Head of caudate nucleus (tissue), 42 donors: ENCODE measurements at regions not wholly inside any gene's neighbourhood (a gene's known extent, or its start where the extent isn't known, plus 50 kb on each side); places are given as distances from the start of the nearest gene placed in this dataset.

ENCODE experiments used
- DNase-seq, 42 donors: peaks; one replicate each; pipeline versions ENCODE4 v3.0.0 to v3.0.0-alpha.2; 2020 to 2021; ENCODE audit warnings: mixed read lengths in 7 of 42
- intact Hi-C: fragments of 100-400 bp; cut with DNase I; formaldehyde crosslinking; loops from one replicate; pipeline ENCODE4 v1.15.0; 2022

DNA sequence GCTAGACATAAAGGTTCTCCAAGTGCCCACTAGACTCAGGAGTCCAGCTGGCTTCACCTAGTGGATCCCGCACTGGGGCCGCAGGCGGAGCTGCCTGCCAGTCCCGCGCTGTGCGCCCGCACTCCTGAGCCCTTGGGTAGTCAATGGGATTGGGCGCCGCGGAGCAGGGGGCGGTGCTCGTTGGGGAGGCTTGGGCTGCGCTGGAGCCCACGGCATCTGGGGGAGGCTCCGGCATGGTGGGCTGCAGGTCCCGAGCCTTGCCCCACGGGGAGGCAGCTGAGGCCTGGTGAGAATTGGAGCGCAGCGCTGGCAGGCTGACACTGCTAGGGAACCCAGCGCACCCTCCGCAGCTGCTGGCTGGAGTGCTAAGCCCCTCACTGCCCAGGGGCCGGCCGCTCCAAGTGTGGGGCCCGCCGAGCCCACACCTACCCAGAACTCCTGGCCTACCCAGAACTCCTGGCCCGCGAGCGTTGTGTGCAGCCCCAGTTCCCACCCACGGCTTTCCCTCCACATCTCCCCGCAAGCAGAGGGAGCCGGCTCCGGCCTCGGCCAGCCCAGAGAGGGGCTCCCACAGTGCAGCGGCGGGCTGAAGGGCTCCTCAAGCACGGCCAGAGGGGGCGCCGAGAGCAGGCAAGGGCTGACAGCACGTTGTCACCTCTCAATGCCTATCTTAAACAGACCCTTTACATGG lies 260.7 kb upstream of the DMRT1 start:
- DNase-seq = no peak
- intact Hi-C loops = no loop called here

DNA sequence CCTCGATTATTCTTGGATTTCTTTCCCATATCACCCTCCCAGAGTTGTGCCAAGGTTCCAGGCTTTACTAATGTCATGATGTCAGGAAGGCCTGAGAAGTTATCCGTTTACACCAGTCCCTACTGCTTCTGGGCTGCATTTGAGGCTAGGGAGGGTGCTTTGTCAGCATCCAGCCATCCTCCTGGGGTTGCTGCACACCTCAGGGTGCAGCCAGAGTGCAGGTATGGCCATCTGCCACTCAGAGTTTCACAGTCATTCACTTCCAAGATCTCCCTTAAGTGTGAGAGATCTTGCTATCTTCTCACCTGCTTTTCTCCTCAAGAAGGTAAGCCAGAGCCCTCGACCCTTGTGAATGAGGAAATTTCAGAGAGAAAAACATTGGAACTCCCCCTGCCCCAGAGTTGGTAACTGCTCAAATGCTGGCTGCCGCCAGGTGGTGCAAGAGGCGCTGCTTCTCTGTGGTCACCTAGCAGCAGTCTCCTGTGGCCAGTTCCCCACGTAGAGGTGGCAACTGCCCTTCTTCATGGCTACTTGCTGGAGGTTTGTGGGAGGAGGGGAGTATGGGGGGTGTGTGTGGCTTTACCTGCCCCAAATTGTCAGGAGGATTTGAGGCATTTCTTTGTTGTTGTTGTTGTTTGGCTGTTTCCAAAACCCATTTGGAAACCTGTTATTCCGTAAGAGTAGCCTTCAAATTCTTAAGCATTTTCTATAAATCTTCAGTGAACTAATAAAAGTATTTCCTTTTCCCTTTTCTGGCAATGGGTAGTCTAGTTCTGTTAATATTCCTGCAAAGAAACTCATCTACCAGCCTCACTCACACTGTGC lies 259.6 kb upstream of the DMRT1 start:
- intact Hi-C loops = no loop called here
- no peak for DNase-seq

DNA sequence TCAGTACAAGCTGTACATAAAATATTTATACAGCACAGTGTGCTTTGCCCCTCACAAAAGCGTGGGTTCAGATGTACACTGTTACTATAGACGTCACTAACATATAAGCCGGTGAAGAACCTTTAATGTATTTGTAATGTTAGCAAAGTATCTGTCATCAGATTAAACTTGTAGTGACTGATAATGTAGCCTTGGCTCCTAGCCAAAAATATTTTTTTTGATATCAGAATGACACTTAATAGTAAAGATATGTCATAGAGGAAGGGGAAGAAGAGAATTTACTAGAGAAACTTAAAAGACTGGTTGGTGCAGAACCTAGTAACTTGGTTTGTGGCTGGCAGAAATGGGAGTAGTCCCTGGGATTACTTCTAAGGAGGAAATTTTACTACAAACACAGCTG lies 258.7 kb upstream of the DMRT1 start:
- intact Hi-C loops = no loop called here
- DNase-seq = no peak

DNA sequence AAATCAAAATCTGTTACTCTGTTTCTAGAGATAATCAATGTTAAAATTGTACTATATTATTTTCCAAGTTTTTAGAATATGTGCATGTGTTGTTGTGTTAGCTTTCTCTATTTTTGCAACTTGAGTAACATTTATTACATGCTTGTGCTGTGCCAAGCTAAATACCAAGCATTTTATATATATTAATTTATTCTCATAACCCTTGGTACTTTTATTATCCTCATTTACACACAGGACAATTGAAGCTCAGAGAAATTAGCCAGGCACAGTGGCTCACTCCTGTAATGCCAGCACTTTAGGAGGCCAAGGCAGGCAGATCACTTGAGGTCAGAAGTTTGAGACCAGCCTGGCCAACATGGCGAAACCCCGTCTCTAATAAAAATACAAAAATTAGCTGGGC lies 254.0 kb upstream of the DMRT1 start:
- DNase-seq = no peak
- intact Hi-C loops = no loop called here

DNA sequence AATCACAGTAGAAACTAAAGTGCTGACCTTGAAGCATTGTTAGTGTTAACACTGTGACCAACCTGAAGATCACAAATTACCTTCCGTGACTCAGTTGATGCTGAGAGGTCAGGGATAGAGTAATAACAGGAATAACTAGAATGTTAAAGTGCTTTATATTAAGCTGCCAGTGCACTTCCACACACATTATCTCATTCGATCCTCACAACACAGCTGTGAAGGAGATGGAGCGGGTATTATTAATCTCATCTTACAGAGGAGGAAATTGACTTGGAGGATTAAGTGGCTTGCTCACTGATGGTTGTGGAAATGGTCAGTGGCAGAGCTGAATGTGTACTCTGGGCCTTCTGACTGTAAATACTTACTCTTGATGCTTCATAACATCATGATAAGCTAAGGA lies 252.5 kb upstream of the DMRT1 start:
- DNase-seq = no peak
- intact Hi-C loops = no loop called here

DNA sequence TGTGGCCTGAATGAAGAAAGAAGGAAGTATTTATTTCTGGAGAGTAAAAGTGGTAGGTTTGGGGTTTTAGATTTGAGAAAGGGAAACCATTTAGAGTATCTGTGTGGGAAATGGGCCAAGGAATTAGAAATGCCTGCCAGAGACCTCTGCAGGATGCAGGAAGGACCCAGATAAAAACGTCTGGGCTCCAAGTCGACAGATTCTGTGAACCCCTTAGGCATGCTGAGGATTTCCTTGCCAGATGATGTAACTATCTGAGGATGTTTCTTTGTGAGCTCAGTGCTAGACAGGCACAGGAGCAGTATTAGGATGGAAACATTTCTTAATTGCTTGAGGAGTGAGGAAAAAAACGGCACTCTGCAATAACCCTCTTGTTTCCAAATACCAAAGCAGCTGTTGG lies 251.8 kb upstream of the DMRT1 start:
- intact Hi-C loops = no loop called here
- no peak for DNase-seq

DNA sequence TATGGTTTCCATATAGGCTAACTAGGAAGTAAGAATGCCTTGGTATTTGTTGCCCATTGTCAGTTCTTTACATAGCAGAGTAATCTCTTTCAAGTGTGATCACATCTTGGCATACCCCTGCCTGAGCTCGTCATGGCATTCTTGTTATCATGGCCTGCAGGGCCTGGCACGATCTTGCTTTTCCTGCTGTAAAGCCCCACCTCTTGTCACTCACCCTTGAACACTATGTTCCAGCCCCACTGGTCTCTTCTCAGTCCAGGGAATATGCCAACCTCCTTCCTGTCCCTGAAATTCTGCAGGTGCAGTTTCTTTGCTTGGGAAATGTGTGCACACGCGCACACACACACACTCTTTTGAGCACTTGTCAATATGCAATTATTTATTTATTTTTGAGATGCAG lies 250.2 kb upstream of the DMRT1 start:
- intact Hi-C loops = no loop called here
- DNase-seq = no peak

DNA sequence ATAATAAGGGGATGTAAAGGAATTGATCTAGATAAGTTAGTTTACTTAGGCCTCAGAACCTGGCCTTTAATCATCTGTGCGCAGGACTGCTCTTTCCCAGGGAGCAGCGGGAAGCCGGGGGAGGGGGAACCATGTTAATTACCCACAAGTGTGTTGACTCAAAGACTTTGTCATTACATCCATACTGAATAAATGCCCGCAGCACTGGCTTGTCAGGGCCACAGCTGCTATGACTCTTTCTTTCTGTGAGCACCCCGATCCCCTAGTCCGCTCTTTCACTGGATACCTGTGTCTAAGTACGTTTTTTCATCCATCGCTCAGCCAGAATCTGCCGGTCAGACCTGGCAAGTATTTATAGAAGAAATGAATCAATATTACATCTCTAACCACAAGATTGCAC lies 249.3 kb upstream of the DMRT1 start:
- no peak for DNase-seq
- intact Hi-C loops = no loop called here

DNA sequence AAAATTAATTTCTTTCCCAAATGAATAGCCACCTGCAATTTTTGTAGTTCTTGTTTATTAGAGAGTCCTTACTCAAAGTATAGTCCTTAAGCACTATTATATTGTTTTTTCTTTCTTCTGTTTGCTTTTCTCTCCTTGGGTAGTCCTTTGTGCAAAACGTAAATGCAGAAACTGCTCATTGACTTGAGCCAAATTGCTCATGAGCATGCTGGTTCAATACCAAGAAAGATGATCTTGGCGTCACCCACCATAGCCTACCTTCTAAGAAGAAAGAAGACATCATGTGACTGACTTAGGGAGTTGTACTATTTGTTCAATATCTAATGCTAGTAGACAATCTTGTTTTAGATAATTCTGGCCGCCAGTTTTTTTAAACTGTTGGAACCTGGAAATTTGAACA lies 248.8 kb upstream of the DMRT1 start:
- no peak for DNase-seq
- intact Hi-C loops = no loop called here

DNA sequence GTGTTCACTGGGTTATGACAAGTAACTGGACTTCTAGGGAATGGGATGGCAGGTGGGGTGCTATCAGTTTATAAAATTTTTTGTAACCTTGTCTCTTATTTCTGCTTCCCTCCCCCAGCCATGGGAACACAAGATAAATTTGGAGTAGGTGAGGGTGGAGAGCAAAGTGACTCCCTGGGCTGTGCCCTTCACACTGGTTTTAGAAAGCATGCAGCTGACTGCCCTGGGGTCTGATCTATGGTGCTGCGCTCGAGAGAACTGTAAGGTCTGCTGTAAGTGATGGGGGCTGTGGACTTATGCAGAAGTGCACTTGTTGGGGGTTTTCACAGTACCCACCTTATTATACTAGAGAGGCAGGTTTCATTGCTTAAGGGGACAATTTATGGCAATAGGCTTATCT lies 247.7 kb upstream of the DMRT1 start:
- no peak for DNase-seq
- intact Hi-C loops = no loop called here

DNA sequence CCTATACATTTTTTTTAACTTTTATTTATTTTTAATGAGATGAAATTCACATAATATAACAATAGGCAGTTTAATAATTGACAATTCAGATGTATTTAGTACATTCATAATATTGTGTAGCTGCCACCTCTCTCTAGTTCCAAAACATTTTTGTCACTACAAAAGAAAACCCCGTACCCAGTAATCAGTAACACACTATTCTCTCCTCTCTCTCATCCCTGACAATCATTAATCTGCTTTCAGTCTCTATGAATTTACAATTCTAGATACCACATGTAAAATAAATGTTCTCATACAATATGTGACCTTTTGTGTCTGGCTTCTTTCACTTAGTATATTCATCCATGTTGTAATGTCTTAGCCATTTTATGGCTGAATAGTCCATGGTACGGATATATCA lies 244.8 kb upstream of the DMRT1 start:
- intact Hi-C loops = no loop called here
- DNase-seq = no peak

DNA sequence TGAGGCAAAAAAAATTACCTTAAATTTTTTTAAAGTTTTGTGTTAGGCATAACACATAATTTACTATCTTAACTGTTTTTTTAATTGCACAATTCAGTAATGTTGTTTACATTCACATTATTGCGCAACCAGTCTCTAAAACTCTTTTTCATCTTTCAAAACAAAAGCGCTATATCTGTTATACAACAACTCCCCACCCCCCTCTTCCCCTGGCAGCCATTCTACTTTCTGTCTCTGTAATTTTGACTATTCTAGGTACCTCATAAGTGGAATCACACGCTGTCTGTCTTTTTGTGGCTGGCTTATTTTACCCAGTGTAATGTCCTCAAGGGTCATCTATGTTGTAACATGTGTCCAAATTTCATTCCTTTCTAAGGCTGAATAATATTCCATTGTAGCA lies 241.5 kb upstream of the DMRT1 start:
- intact Hi-C loops = no loop called here
- no peak for DNase-seq

DNA sequence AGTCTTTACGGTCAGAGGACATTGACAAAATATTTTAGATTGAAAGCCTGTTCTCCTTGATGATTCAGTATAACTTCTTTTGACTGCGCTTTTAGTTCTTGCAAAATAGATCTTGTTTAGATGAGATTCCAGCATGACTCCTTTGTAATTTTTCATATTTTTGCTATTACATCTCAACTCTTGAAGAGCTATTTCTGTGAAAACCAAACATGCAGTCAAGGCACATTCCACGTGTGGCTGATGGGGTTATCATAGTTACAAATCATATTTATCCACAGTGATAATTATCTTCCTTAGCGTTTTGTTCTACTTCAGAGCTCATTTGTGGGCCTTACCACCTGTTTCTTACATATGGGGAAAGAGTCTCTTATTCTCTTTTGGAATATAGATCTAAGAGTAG lies 238.8 kb upstream of the DMRT1 start:
- no peak for DNase-seq
- intact Hi-C loops = no loop called here

DNA sequence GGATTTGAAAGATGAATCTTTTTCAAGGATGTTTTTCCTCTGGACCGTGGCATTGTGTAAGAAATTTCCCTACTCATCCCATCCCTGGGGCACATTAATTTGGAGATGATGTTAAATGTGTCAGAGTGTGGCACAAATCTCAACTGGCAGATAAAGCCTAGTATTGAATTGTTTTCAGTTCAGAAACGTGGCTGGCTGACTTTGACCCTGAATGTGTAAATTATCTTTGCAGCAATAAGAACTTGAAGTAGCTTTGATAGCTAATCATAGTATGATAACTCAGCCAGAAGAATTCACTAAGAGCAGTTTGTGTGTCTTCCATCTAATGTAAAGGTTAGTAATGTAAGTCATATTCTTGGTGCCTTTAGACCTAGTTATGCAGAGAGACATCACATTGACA lies 238.4 kb upstream of the DMRT1 start:
- DNase-seq = no peak
- intact Hi-C loops = no loop called here

DNA sequence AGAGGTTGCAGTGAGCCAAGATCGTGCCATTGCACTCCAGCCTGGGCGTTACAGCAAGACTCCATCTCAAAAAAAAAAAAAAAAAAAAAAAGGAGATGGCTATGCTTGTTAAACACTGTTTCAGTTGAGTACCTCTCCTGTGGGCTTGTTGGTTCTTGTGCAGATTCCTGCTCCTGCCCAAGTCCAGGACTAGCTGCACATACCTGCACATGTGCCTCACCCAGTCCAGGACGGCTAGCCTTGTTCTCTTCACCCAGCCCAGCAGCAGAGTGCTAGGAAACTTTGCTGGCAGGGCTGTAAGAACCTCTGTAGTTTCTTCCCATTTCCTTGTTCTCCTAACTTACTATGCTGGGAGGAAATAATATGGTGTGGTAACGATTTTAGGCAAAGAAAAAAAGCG lies 234.1 kb upstream of the DMRT1 start:
- no peak for DNase-seq
- intact Hi-C loops = no loop called here

DNA sequence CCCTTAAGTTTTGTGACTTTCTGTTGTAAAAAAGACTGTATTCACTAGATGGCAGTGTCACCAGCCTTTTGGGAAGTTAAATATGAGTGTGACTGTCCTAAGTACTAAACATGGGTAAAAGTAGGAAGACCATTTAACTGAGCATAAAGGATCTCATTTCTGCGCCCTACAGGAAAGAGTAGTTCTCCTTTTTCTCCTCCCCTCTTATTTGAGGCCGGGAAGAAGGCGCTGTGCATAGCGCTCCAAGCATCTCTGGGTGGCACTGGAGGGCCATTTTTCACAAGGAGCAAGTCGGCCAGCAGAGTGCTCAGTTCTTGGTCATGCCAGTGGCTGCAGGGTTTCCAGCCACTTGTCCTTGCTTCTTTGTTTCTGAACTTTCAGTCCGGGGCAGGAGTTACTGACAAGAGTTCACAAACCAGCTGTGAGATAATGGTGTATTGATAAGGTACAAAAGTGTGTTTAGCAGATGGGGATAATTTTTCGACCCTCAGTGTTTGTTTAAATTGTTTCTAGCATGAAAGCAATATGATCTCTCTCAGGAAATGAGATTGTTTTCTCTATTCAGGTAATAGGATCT lies 227.6 kb upstream of the DMRT1 start:
- intact Hi-C loops = loop anchor here (2.0 kb wide), 1 partner anchor 143 kb away; no protein-coding TSS in a partner anchor
- peak; percentile 65 to 93 (median 85) for DNase-seq

DNA sequence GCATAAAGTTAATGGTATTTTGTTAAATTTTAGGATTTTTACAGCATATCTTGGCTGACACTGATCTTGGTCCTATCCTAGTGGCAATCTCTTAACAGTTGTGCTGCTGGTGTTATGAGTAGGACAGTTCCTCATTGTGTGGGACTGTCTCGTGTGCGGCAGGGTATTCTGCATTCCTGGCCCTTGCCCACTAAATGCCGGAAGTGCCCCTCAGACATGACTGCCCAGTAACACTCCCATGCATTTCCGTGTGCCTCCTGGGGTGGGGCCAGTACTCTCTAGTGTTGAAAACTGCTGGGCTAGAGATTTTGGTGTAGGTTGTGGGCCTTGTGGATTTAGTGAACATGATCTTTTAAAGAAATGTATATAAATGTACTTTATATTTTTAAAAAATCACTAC lies 227.1 kb upstream of the DMRT1 start:
- DNase-seq = peak in 15 of 42 donors; percentile 15 to 60 (median 36)
- intact Hi-C loops = loop anchor here (2.0 kb wide), 1 partner anchor 142 kb away; no protein-coding TSS in a partner anchor

DNA sequence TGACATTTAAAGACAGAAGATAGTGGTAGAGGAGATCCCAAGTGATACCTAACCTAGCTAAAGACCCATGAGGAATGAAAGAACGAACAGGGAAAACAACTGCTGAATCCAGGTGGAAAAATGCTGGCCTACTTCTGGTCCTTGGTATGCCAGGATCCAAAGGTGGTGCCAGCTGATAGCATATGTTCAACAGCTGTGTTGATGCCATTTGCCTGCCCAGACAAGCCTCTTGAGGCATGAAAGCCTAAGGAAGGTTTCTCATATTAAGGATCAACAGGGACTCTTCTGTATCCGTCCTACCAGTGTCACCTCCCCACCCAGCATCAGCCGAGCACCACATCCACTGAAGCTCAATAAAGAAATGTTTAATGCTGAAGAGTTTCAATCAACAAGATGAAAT lies 225.7 kb upstream of the DMRT1 start:
- no peak for DNase-seq
- intact Hi-C loops = loop anchor here (2.0 to 5.0 kb wide), 2 partner anchors 77 to 141 kb away; no protein-coding TSS in a partner anchor

DNA sequence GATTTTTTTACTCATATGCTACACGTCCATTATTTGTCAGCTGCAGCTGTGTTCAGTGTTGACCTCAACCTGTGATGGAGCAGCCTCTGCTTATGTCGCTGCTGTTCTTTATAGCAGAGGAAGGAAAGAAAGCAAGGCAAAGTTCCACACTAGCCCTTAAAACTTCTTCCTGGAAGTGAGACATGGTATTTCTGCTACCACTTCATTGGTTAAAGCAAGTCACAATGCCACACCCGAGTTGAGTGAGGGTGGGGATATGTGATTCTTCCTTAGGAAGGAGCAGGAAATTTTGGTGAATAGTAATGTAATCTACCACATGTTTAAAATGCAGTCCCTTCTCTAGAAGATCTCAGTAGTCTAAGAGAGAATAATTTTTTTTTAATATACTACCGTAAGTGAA lies 224.8 kb upstream of the DMRT1 start:
- intact Hi-C loops = loop anchor here (5.0 kb wide), 1 partner anchor 76 kb away; no protein-coding TSS in a partner anchor
- DNase-seq = no peak

DNA sequence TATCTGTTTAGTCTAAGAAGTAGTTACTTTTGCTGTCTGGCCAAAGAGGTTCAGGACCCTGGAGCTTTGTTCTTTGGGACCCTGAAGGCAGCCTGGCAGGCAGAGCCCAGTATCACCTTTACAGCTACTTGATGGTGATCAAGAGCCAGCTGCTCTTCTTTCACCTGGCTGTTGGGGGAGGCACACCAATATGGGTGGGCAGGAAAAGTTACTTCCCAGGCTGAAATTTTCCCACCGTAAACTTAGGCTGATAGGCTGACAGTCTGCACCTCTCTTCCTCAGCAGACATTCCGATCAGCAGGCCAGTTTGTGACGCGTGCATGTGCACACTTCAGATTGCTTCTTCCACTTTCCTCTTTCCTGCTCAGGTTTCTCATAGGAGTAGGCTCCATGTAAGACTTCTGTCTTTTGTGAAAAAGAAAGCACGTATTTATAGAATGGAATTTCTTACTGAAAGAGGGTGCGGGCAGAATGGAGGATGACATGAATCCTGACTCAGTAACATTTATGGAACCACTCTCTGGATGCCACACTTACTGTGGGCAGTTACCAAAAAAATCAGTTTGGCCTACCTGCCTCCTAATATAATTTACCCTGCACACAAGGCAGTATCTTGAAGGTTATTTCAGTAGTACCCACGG lies 223.9 kb upstream of the DMRT1 start:
- intact Hi-C loops = loop anchor here (5.0 kb wide), 1 partner anchor 75 kb away; no protein-coding TSS in a partner anchor
- no peak for DNase-seq
